OCI-LY3 (cell line): ENCODE measurements at regions not wholly inside any gene's neighbourhood (a gene's known extent, or its start where the extent isn't known, plus 50 kb on each side); places are given as distances from the start of the nearest gene placed in this dataset.

Source experiments
- CTCF ChIP-seq: fragments of 200-600, 300-600 bp; sonication (generic); IDR thresholded peaks from 2 replicates; pipeline ENCODE4 v1.5.1; 2014; ENCODE audit warnings: antibody characterized with exemption, low read length, low read depth
- EZH2phosphoT487 ChIP-seq: fragments of 200-600 bp; shearing (Covaris generic); IDR thresholded peaks from 2 replicates; pipeline ENCODE4 v1.6.1; 2018; ENCODE audit warnings: antibody characterized with exemption, mixed run types, low read depth

- TF ChIP-seq CTCF (no peak), EZH2phosphoT487 (no peak)
These were observed 123.7 kb upstream of the MCTP2 start for GRCh38 chr15:94107652-94108051.
